GM23338 (cell line): ENCODE measurements at regions not wholly inside any gene's neighbourhood (a gene's known extent, or its start where the extent isn't known, plus 50 kb on each side); places are given as distances from the start of the nearest gene placed in this dataset.

Source experiments
- CTCF ChIP-seq, 2 experiments: fragments of 200-600 bp in 1 of 2; sonication (generic) in 1 of 2; conservative IDR thresholded peaks; 2 replicates each; pipeline versions ENCODE4 v1.5.1 to v1.6.1; 2016 to 2017; ENCODE audit warnings: antibody characterized with exemption in 2 of 2, low read depth in 2 of 2, mild to moderate bottlenecking in 2 of 2, moderate library complexity in 1 of 2
- EZH2 ChIP-seq: fragments of 200-600 bp; sonication (generic); IDR thresholded peaks from one replicate; pipeline ENCODE4 v1.8.0; 2017; ENCODE audit warnings: antibody characterized with exemption, mild to moderate bottlenecking, low read depth; ENCODE audit not compliant: unreplicated experiment
- EZH2phosphoT487 ChIP-seq: fragments of 200-600 bp; sonication (generic); IDR thresholded peaks from one replicate; pipeline ENCODE4 v1.8.1; 2018; ENCODE audit warnings: antibody characterized with exemption; ENCODE audit not compliant: unreplicated experiment
- NANOG ChIP-seq: IDR thresholded peaks from 2 replicates; pipeline ENCODE4 v1.6.1; 2016; ENCODE audit warnings: antibody characterized with exemption, borderline replicate concordance
- POLR2AphosphoS5 ChIP-seq: IDR thresholded peaks from 2 replicates; pipeline ENCODE4 v1.6.1; 2016; ENCODE audit warnings: antibody characterized with exemption, low read depth
- REST ChIP-seq: IDR thresholded peaks from one replicate; pipeline ENCODE4 v1.6.1; 2018; ENCODE audit warnings: antibody characterized with exemption; ENCODE audit not compliant: unreplicated experiment

- TF ChIP-seq POLR2AphosphoS5 (no peak), CTCF (conservative IDR thresholded peaks at IDR 0.05; ENCODE audit: low read depth in 2 of 2) (no peak), EZH2 (no peak), REST (no peak), EZH2phosphoT487 (no peak), NANOG (no peak)
Observed at GRCh38 chr13:60701895-60702294, 304.9 kb downstream of the TDRD3 start.
